ENCODE measurements at regions not wholly inside any gene's neighbourhood (a gene's known extent, or its start where the extent isn't known, plus 50 kb on each side); places are given as distances from the start of the nearest gene placed in this dataset.

GRCh38 chr1:228899421-228899956 is 164.2 kb downstream of the RHOU start:
- no peak for DNase-seq

GRCh38 chr1:228900099-228900885 is 165.0 kb downstream of the RHOU start:
- no peak for DNase-seq

- DNase-seq = no peak
Observed at GRCh38 chr1:228900886-228901392, 165.7 kb downstream of the RHOU start.

- DNase-seq = no peak
Observed at GRCh38 chr1:228901936-228902681, 166.8 kb downstream of the RHOU start.

- DNase-seq = peak; percentile 93
Observed at GRCh38 chr1:228902781-228903433, 167.6 kb downstream of the RHOU start.

- peak; percentile 38 for DNase-seq
Observed at GRCh38 chr1:228903434-228904071, 168.3 kb downstream of the RHOU start.

GRCh38 chr1:228904222-228904621 is 168.9 kb downstream of the RHOU start:
- no peak for DNase-seq

GRCh38 chr1:228905701-228906101 is 170.4 kb downstream of the RHOU start:
- no peak for DNase-seq

GRCh38 chr1:228906223-228906860 is 171.1 kb downstream of the RHOU start:
- DNase-seq = no peak

- DNase-seq = no peak
Observed at GRCh38 chr1:228911225-228912210, 176.2 kb downstream of the RHOU start.

- DNase-seq = no peak
Observed at GRCh38 chr1:228913626-228914414, 178.5 kb downstream of the RHOU start.

- no peak for DNase-seq
Observed at GRCh38 chr1:228914700-228915099, 179.4 kb downstream of the RHOU start.

- no peak for DNase-seq
Observed at GRCh38 chr1:228917342-228917741, 182.1 kb downstream of the RHOU start.

- no peak for DNase-seq
Observed at GRCh38 chr1:228917755-228918154, 182.5 kb downstream of the RHOU start.

GRCh38 chr1:228918335-228918734 is 183.1 kb downstream of the RHOU start:
- no peak for DNase-seq

- no peak for DNase-seq
Observed at GRCh38 chr1:228919914-228920313, 184.6 kb downstream of the RHOU start.

GRCh38 chr1:228920831-228921230 is 185.6 kb downstream of the RHOU start:
- DNase-seq = no peak

GRCh38 chr1:228921481-228921880 is 186.2 kb downstream of the RHOU start:
- no peak for DNase-seq

GRCh38 chr1:228922722-228923376 is 187.6 kb downstream of the RHOU start:
- no peak for DNase-seq
